ENCODE measurements at regions not wholly inside any gene's neighbourhood (a gene's known extent, or its start where the extent isn't known, plus 50 kb on each side); places are given as distances from the start of the nearest gene placed in this dataset.

DNA sequence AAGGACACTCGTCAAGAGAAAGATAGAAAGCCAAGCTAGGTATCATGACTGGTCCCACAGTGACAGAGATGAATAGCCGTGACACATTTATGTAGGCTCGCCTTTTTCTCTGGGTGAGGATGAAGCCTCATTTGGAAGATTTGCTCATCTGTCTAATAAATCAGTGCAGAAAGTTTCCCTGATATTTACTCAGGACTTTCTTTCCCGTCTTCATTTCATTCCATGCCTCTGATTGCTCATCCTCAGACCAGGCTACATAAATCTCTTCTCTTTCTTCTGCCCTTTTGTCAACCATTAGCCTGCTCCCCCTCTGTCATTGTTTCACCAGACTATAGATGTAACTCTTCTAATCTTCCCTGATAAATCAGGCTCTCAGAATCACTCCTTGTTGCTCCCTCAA, 361.8 kb upstream of the MEIS1 start:
- TF ChIP-seq, protein P1, sequence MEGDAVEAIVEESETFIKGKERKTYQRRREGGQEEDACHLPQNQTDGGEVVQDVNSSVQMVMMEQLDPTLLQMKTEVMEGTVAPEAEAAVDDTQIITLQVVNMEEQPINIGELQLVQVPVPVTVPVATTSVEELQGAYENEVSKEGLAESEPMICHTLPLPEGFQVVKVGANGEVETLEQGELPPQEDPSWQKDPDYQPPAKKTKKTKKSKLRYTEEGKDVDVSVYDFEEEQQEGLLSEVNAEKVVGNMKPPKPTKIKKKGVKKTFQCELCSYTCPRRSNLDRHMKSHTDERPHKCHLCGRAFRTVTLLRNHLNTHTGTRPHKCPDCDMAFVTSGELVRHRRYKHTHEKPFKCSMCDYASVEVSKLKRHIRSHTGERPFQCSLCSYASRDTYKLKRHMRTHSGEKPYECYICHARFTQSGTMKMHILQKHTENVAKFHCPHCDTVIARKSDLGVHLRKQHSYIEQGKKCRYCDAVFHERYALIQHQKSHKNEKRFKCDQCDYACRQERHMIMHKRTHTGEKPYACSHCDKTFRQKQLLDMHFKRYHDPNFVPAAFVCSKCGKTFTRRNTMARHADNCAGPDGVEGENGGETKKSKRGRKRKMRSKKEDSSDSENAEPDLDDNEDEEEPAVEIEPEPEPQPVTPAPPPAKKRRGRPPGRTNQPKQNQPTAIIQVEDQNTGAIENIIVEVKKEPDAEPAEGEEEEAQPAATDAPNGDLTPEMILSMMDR (IDR thresholded peaks at IDR 0.05; ENCODE audit: borderline replicate concordance, extremely low read depth, low read length, poor library complexity, severe bottlenecking), result no peak
- no peak for TF ChIP-seq EZH2 (IDR thresholded peaks at IDR 0.05; ENCODE audit: borderline replicate concordance, low read depth, low read length, severe bottlenecking)
